ENCODE measurements at regions not wholly inside any gene's neighbourhood (a gene's known extent, or its start where the extent isn't known, plus 50 kb on each side); places are given as distances from the start of the nearest gene placed in this dataset.
A peak's percentile ranks its signal among the peaks of the same experiment; 100 is the strongest.

GRCh38 chr3:182713743-182714517, 79.4 kb upstream of the ATP11B start:
- ChIA-PET POLR2A (interaction anchor here (0.7 to 2.1 kb wide), 19 partner anchors 17 to 715 kb away, joined by 3 to 9 read pairs (median 4); no protein-coding TSS in a partner anchor), CTCF (ENCODE audit: unreplicated experiment) (interaction anchor here (0.6 to 1.4 kb wide), 3 partner anchors 30 to 196 kb away, joined by 3 to 4 read pairs (median 3); no protein-coding TSS in a partner anchor)
- Histone ChIP-seq H3K36me3 (ENCODE audit: insufficient read depth, low read length) (no peaks in the 10 kb centered on the region), H4K20me1 (ENCODE audit: insufficient read depth, low read length) (no peaks in the 10 kb centered on the region), H3K4me3 (ENCODE audit: low read depth, low read length, poor library complexity, severe bottlenecking) (peak overlapping the region; percentile 42), H3K4me1 (ENCODE audit: insufficient read depth, low read length, poor library complexity, severe bottlenecking) (peaks cover 53% of the 10 kb centered on the region), H3K79me2 (ENCODE audit: insufficient read depth, low read depth, low read length) (no peaks in the 10 kb centered on the region), H3K27ac (ENCODE audit: low read depth, low read length, poor library complexity, severe bottlenecking) (peak overlapping the region; percentile 77), H3K9me2 (ENCODE audit: insufficient read depth, low read length) (no peaks in the 10 kb centered on the region), H3K4me2 (ENCODE audit: low read length) (peak overlapping the region; percentile 57), H3K9me3 (ENCODE audit: low read length) (no peaks in the 10 kb centered on the region), H2AFZ (ENCODE audit: low read length) (peak overlapping the region; percentile 91)
- BruUV-seq (replicated peaks) = no TSS peak
- TF ChIP-seq CTCF (conservative IDR thresholded peaks at IDR 0.05; ENCODE audit: low read length) (peak; percentile 78), EZH2phosphoT487 (IDR thresholded peaks at IDR 0.05; ENCODE audit: borderline replicate concordance, low read depth, low read length) (no peak)
- DNase-seq (ENCODE audit: low spot score) = peak; percentile 80
- intact Hi-C loops (cut with micrococcal nuclease; ENCODE audit: unreplicated experiment) = loop anchor here (1.0 to 10.0 kb wide), 6 partner anchors 81 to 668 kb away; no protein-coding TSS in a partner anchor

- POLR2A ChIA-PET = interaction anchor here (0.6 to 1.6 kb wide), 11 partner anchors 16 to 594 kb away, joined by 3 to 5 read pairs (median 4); no protein-coding TSS in a partner anchor
- Histone ChIP-seq H3K36me3 (ENCODE audit: insufficient read depth, low read length) (no peaks in the 10 kb centered on the region), H3K79me2 (ENCODE audit: insufficient read depth, low read depth, low read length) (no peaks in the 10 kb centered on the region), H3K4me2 (ENCODE audit: low read length) (no peak overlapping the region), H3K9me2 (ENCODE audit: insufficient read depth, low read length) (no peaks in the 10 kb centered on the region), H3K4me1 (ENCODE audit: insufficient read depth, low read length, poor library complexity, severe bottlenecking) (peaks cover 53% of the 10 kb centered on the region), H3K4me3 (ENCODE audit: low read depth, low read length, poor library complexity, severe bottlenecking) (no peak overlapping the region), H4K20me1 (ENCODE audit: insufficient read depth, low read length) (no peaks in the 10 kb centered on the region), H2AFZ (ENCODE audit: low read length) (peak overlapping the region; percentile 3; the same call in 1 of the 2 replicates), H3K9me3 (ENCODE audit: low read length) (no peaks in the 10 kb centered on the region), H3K27ac (ENCODE audit: low read depth, low read length, poor library complexity, severe bottlenecking) (peak overlapping the region; percentile 77)
- TF ChIP-seq EZH2phosphoT487 (IDR thresholded peaks at IDR 0.05; ENCODE audit: borderline replicate concordance, low read depth, low read length) (no peak), CTCF (conservative IDR thresholded peaks at IDR 0.05; ENCODE audit: low read length) (no peak)
- no peak for DNase-seq (ENCODE audit: low spot score)
- no TSS peak for BruUV-seq (replicated peaks)
- CTCF ChIA-PET (ENCODE audit: unreplicated experiment) = no interaction called here
- intact Hi-C loops (cut with micrococcal nuclease; ENCODE audit: unreplicated experiment) = loop anchor here (2.0 to 10.0 kb wide), 3 partner anchors 80 to 260 kb away; no protein-coding TSS in a partner anchor
These were observed 78.3 kb upstream of the ATP11B start for GRCh38 chr3:182715006-182715405.
